ENCODE measurements at regions not wholly inside any gene's neighbourhood (a gene's known extent, or its start where the extent isn't known, plus 50 kb on each side); places are given as distances from the start of the nearest gene placed in this dataset.

DNA sequence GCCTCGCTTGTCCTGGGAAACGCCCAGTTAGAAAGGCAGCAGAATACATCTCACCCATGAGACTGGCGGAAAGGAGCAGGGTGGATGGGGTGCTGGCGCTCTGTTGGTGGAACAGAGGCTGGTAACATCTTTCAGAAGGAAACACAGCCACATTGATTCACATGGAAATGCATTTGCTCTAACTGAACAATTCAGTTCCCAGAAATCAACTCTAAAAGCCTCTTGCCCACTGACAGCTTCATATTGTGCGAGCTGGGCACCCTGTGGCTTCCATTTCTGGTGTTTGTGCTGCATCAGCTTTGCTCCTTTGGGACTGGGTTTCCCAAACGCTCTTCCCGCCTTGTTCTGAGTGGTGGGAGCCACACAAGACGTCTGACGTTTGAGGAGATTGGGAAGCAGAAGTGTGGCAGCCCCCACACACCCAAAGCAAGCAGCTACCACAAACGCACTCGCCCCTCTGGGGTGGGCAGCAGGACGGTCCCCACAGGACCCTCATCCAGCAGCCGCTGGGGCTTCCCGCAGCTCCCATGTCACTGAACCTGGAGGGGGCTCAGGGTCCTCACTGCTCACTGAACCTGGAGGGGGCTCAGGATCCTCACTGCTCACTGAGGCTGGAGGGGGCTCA, 229.5 kb downstream of the ERMARD start:
- TF ChIP-seq, protein P1, sequence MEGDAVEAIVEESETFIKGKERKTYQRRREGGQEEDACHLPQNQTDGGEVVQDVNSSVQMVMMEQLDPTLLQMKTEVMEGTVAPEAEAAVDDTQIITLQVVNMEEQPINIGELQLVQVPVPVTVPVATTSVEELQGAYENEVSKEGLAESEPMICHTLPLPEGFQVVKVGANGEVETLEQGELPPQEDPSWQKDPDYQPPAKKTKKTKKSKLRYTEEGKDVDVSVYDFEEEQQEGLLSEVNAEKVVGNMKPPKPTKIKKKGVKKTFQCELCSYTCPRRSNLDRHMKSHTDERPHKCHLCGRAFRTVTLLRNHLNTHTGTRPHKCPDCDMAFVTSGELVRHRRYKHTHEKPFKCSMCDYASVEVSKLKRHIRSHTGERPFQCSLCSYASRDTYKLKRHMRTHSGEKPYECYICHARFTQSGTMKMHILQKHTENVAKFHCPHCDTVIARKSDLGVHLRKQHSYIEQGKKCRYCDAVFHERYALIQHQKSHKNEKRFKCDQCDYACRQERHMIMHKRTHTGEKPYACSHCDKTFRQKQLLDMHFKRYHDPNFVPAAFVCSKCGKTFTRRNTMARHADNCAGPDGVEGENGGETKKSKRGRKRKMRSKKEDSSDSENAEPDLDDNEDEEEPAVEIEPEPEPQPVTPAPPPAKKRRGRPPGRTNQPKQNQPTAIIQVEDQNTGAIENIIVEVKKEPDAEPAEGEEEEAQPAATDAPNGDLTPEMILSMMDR (IDR thresholded peaks at IDR 0.05; ENCODE audit: low read depth, low read length, poor library complexity, severe bottlenecking) = no peak
- TF ChIP-seq EZH2phosphoT487 (IDR thresholded peaks at IDR 0.05; ENCODE audit: borderline replicate concordance, low read length) = no peak
